ENCODE measurements at regions not wholly inside any gene's neighbourhood (a gene's known extent, or its start where the extent isn't known, plus 50 kb on each side); places are given as distances from the start of the nearest gene placed in this dataset.
"Not testable (repeated sequence)": the region's sequence is repeated elsewhere in the genome, so short reads cannot be mapped to it uniquely, and the experiment has no call there.

- no peak overlapping the region for H3K27ac ChIP-seq (ENCODE audit: low read depth, low read length)
Measured at GRCh38 chr5:87785554-87786335, 373.0 kb upstream of the CCNH start.

GRCh38 chr5:87784879-87785495 is 372.3 kb upstream of the CCNH start:
- Histone ChIP-seq H3K4me1 (ENCODE audit: control insufficient read depth, insufficient read depth, low read length) (peaks cover 26% of the 10 kb centered on the region), H3K9me3 (ENCODE audit: control insufficient read depth, insufficient read depth, low read depth, low read length) (no peaks in the 10 kb centered on the region), H3K9ac (ENCODE audit: low read length) (no peak overlapping the region), H3K27me3 (ENCODE audit: control insufficient read depth, insufficient read depth, low read length) (peaks cover 10% of the 10 kb centered on the region; the same call in 1 of the 2 replicates), H3K36me3 (ENCODE audit: control insufficient read depth, insufficient read depth, low read length) (no peaks in the 10 kb centered on the region), H3K4me3 (ENCODE audit: low read depth, low read length) (no peak overlapping the region), H3K27ac (ENCODE audit: low read depth, low read length) (no peak overlapping the region)

More at GRCh38 chr5:87785554-87786335, 373.0 kb upstream of the CCNH start:
- peaks cover 26% of the 10 kb centered on the region for H3K4me1 ChIP-seq (ENCODE audit: control insufficient read depth, insufficient read depth, low read length)
- H3K4me3 ChIP-seq (ENCODE audit: low read depth, low read length) = no peak overlapping the region
- H3K9me3 ChIP-seq (ENCODE audit: control insufficient read depth, insufficient read depth, low read depth, low read length) = no peaks in the 10 kb centered on the region
- no peak overlapping the region for H3K9ac ChIP-seq (ENCODE audit: low read length)
- H3K36me3 ChIP-seq (ENCODE audit: control insufficient read depth, insufficient read depth, low read length) = no peaks in the 10 kb centered on the region
- peaks cover 10% of the 10 kb centered on the region; the same call in 1 of the 2 replicates for H3K27me3 ChIP-seq (ENCODE audit: control insufficient read depth, insufficient read depth, low read length)

- Histone ChIP-seq H3K4me1 (ENCODE audit: control insufficient read depth, insufficient read depth, low read length) (peaks cover 26% of the 10 kb centered on the region), H3K27me3 (ENCODE audit: control insufficient read depth, insufficient read depth, low read length) (peaks cover 10% of the 10 kb centered on the region; the same call in 1 of the 2 replicates), H3K9me3 (ENCODE audit: control insufficient read depth, insufficient read depth, low read depth, low read length) (no peaks in the 10 kb centered on the region), H3K27ac (ENCODE audit: low read depth, low read length) (no peak overlapping the region), H3K36me3 (ENCODE audit: control insufficient read depth, insufficient read depth, low read length) (no peaks in the 10 kb centered on the region), H3K9ac (ENCODE audit: low read length) (no peak overlapping the region), H3K4me3 (ENCODE audit: low read depth, low read length) (no peak overlapping the region)
Measured at GRCh38 chr5:87784311-87784710, 371.6 kb upstream of the CCNH start.

- peaks cover 17% of the 10 kb centered on the region; the same call in 1 of the 2 replicates for H3K4me1 ChIP-seq (ENCODE audit: control insufficient read depth, insufficient read depth, low read length)
- no peak overlapping the region for H3K9ac ChIP-seq (ENCODE audit: low read length)
- H3K27me3 ChIP-seq (ENCODE audit: control insufficient read depth, insufficient read depth, low read length) = peaks cover 10% of the 10 kb centered on the region; the same call in 1 of the 2 replicates
- H3K27ac ChIP-seq (ENCODE audit: low read depth, low read length) = no peak overlapping the region
- H3K36me3 ChIP-seq (ENCODE audit: control insufficient read depth, insufficient read depth, low read length) = no peaks in the 10 kb centered on the region
- no peak overlapping the region for H3K4me3 ChIP-seq (ENCODE audit: low read depth, low read length)
- H3K9me3 ChIP-seq (ENCODE audit: control insufficient read depth, insufficient read depth, low read depth, low read length) = no peaks in the 10 kb centered on the region
Measured at GRCh38 chr5:87782916-87783315, 370.2 kb upstream of the CCNH start.

- H3K4me3 ChIP-seq (ENCODE audit: low read depth, low read length) = no peak overlapping the region
Measured at GRCh38 chr5:87781976-87782375, 369.2 kb upstream of the CCNH start.

GRCh38 chr5:87780831-87781760 is 368.4 kb upstream of the CCNH start:
- Histone ChIP-seq H3K9me3 (ENCODE audit: control insufficient read depth, insufficient read depth, low read depth, low read length) (no peaks in the 10 kb centered on the region), H3K4me1 (ENCODE audit: control insufficient read depth, insufficient read depth, low read length) (0 out of 2 replicates have a peak, but pooled peaks cover 6% of the 10 kb centered on the region), H3K4me3 (ENCODE audit: low read depth, low read length) (peak overlapping the region; percentile 32), H3K36me3 (ENCODE audit: control insufficient read depth, insufficient read depth, low read length) (no peaks in the 10 kb centered on the region), H3K27me3 (ENCODE audit: control insufficient read depth, insufficient read depth, low read length) (peaks cover 5% of the 10 kb centered on the region; the same call in 1 of the 2 replicates), H3K27ac (ENCODE audit: low read depth, low read length) (no peak overlapping the region), H3K9ac (ENCODE audit: low read length) (no peak overlapping the region)

More at GRCh38 chr5:87781976-87782375, 369.2 kb upstream of the CCNH start:
- H3K4me1 ChIP-seq (ENCODE audit: control insufficient read depth, insufficient read depth, low read length) = peaks cover 12% of the 10 kb centered on the region; the same call in 1 of the 2 replicates
- H3K27ac ChIP-seq (ENCODE audit: low read depth, low read length) = no peak overlapping the region
- H3K9me3 ChIP-seq (ENCODE audit: control insufficient read depth, insufficient read depth, low read depth, low read length) = no peaks in the 10 kb centered on the region
- no peaks in the 10 kb centered on the region for H3K36me3 ChIP-seq (ENCODE audit: control insufficient read depth, insufficient read depth, low read length)
- no peak overlapping the region for H3K9ac ChIP-seq (ENCODE audit: low read length)
- H3K27me3 ChIP-seq (ENCODE audit: control insufficient read depth, insufficient read depth, low read length) = peaks cover 10% of the 10 kb centered on the region; the same call in 1 of the 2 replicates

- no peak overlapping the region for H3K9ac ChIP-seq (ENCODE audit: low read length)
- H3K9me3 ChIP-seq (ENCODE audit: control insufficient read depth, insufficient read depth, low read depth, low read length) = no peaks in the 10 kb centered on the region
- no peaks in the 10 kb centered on the region for H3K36me3 ChIP-seq (ENCODE audit: control insufficient read depth, insufficient read depth, low read length)
- H3K4me1 ChIP-seq (ENCODE audit: control insufficient read depth, insufficient read depth, low read length) = peaks cover 11% of the 10 kb centered on the region; the same call in 1 of the 2 replicates
- no peak overlapping the region for H3K4me3 ChIP-seq (ENCODE audit: low read depth, low read length)
- no peaks in the 10 kb centered on the region for H3K27me3 ChIP-seq (ENCODE audit: control insufficient read depth, insufficient read depth, low read length)
- no peak overlapping the region for H3K27ac ChIP-seq (ENCODE audit: low read depth, low read length)
Measured at GRCh38 chr5:87778876-87779275, 366.1 kb upstream of the CCNH start.

- Histone ChIP-seq H3K27me3 (ENCODE audit: control insufficient read depth, insufficient read depth, low read length) (no peaks in the 10 kb centered on the region), H3K9me3 (ENCODE audit: control insufficient read depth, insufficient read depth, low read depth, low read length) (no peaks in the 10 kb centered on the region), H3K27ac (ENCODE audit: low read depth, low read length) (no peak overlapping the region), H3K36me3 (ENCODE audit: control insufficient read depth, insufficient read depth, low read length) (no peaks in the 10 kb centered on the region), H3K4me3 (ENCODE audit: low read depth, low read length) (no peak overlapping the region), H3K9ac (ENCODE audit: low read length) (no peak overlapping the region), H3K4me1 (ENCODE audit: control insufficient read depth, insufficient read depth, low read length) (peaks cover 11% of the 10 kb centered on the region; the same call in 1 of the 2 replicates)
Measured at GRCh38 chr5:87777877-87778276, 365.1 kb upstream of the CCNH start.

- no peak overlapping the region for H3K4me3 ChIP-seq (ENCODE audit: low read depth, low read length)
- no peaks in the 10 kb centered on the region for H3K27me3 ChIP-seq (ENCODE audit: control insufficient read depth, insufficient read depth, low read length)
- no peaks in the 10 kb centered on the region for H3K36me3 ChIP-seq (ENCODE audit: control insufficient read depth, insufficient read depth, low read length)
- no peak overlapping the region for H3K9ac ChIP-seq (ENCODE audit: low read length)
- H3K9me3 ChIP-seq (ENCODE audit: control insufficient read depth, insufficient read depth, low read depth, low read length) = no peaks in the 10 kb centered on the region
- no peak overlapping the region for H3K27ac ChIP-seq (ENCODE audit: low read depth, low read length)
- peaks cover 8% of the 10 kb centered on the region; the same call in 1 of the 2 replicates for H3K4me1 ChIP-seq (ENCODE audit: control insufficient read depth, insufficient read depth, low read length)
Measured at GRCh38 chr5:87776785-87777184, 364.1 kb upstream of the CCNH start.

- H3K4me1 ChIP-seq (ENCODE audit: control insufficient read depth, insufficient read depth, low read length); H3K9ac ChIP-seq (ENCODE audit: low read length); H3K4me3 ChIP-seq (ENCODE audit: low read depth, low read length); H3K36me3 ChIP-seq (ENCODE audit: control insufficient read depth, insufficient read depth, low read length); H3K9me3 ChIP-seq (ENCODE audit: control insufficient read depth, insufficient read depth, low read depth, low read length); H3K27me3 ChIP-seq (ENCODE audit: control insufficient read depth, insufficient read depth, low read length); H3K27ac ChIP-seq (ENCODE audit: low read depth, low read length): not testable (repeated sequence)
Measured at GRCh38 chr5:87776302-87776701, 363.6 kb upstream of the CCNH start.

All from HUES6 (cell line).